GM19025 (cell line): ENCODE measurements at regions not wholly inside any gene's neighbourhood (a gene's known extent, or its start where the extent isn't known, plus 50 kb on each side); places are given as distances from the start of the nearest gene placed in this dataset.
"Not testable (repeated sequence)": the region's sequence is repeated elsewhere in the genome, so short reads cannot be mapped to it uniquely, and the experiment has no call there.

Experiments
- ATAC-seq: cut with Tn5 transposase; IDR thresholded peaks from one replicate; pipeline ENCODE4 v1.9.1; 2021; ENCODE audit warnings: mild to moderate bottlenecking, low read depth, moderate library complexity; ENCODE audit not compliant: unreplicated experiment

- no peak for ATAC-seq
These were observed 265.9 kb upstream of the SPHKAP start for GRCh38 chr2:228447266-228447915.

GRCh38 chr2:228446734-228447133, 265.2 kb upstream of the SPHKAP start:
- no peak for ATAC-seq

DNA sequence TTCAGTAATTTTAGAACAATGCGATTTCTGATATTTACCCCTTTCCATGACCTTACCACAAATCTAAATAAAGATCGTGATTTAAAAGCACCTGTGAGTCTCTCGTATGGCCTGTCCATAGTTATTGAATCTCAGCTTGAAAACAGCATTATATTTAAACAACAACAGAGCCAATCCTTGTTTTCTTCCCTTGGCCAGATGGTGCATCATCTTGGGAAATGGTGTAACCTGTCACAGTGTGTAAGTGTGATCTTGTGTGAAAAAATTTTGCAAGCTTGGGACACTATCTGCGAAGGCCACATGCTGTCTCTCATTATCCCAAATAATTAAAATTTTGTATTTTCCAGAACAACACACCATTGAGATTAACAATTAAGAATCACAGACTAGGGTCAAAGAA, 262.7 kb upstream of the SPHKAP start:
- no peak for ATAC-seq

DNA sequence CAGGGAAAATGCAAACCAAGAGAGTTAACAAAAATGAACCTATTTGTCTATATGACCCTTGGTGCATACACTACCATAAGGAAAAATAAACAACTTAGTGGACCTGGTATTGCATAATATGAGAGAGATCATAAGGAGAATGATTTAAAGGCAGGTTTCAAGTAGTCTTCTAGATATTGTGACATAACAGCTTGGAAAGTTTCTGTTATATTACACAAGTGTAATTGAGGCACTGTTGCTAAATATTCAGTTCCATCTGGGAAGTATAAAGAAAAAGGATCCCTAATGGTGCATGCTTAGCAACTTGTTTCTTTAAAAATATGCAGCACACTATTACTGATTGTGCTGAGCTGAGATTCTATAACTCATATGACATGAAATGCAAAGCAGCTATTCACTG, 252.2 kb upstream of the SPHKAP start:
- no peak for ATAC-seq

DNA sequence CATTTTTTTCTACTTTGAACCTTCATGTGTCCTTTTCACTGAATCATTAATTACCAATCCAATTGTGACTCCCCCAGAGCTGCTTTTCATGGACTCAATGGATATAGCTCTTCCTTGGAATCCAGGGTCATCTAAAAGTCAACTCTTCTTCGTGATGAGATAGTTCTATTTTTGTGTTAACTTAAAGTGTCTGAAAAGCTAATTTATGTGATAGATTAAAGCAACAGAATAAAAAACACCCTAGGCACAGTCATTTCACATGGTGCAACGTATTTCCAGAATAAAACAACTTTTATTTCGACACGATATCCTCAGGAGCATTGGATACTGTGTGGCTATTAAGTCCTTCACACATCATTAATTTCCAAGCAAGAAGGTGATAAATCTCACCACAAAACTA, 250.6 kb upstream of the SPHKAP start:
- no peak for ATAC-seq

DNA sequence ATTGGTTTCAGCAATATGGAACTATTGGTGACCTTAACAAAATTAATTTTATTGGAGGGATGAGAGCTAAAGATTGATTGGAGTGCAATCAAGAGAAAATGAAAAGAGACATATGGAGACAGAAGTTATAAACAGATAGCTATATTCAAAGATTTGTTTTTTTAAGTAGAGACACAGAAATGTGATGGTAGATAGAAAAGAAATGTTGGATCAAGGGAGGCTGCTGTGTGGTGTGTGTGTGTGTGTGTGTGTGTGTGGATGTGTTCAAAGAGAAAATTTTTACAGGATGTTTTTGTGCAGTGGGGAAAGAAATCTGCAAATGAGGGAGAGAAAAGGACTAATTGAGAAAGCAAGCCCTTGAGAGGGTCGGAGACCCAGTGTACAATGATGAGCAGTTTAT, 249.5 kb upstream of the SPHKAP start:
- no peak for ATAC-seq

GRCh38 chr2:228426502-228427216, 245.2 kb upstream of the SPHKAP start:
- no peak for ATAC-seq

GRCh38 chr2:228425411-228426060, 244.0 kb upstream of the SPHKAP start:
- ATAC-seq, result not testable (repeated sequence)

- no peak for ATAC-seq
These were observed 236.5 kb upstream of the SPHKAP start for GRCh38 chr2:228417956-228418355.

- ATAC-seq, result no peak
These were observed 236.0 kb upstream of the SPHKAP start for GRCh38 chr2:228417526-228417925.

DNA sequence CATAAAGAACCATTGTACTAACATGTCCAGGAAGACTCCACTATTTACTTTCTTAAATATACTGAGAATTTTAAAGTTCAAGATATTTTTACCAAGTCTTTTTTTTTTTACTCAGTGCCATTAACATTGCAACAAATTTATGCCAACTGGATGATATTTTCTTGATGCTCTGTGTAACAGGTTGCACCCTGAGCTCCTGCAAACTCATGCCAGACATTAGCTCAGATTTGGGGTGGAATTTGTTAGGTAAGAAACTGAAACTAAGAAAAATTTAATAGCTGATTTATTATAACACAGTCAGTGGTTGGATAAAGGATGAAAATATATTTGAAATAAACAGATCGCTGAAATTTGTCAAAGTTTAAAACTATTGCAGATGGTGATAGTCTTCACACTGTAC, 228.6 kb upstream of the SPHKAP start:
- no peak for ATAC-seq

DNA sequence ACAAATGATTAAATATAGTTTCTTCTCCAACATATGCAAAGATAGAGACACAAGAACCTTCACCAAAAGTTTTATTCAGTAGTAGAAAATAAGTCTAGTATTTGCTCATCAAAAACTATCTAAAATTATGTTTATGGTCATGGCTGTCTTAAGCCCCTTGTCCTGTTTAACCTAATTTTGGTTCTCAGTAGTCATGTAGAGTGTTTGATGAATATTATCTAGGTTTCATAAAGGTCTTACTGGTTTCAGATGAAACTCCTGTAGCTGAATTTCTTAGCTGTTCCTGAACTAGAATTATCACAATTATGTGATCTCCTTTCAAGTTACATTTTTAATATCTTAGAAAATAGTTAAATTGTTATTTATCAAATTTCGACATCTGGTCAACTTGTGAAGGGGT, 228.0 kb upstream of the SPHKAP start:
- ATAC-seq, result no peak

- no peak for ATAC-seq
These were observed 227.2 kb upstream of the SPHKAP start for GRCh38 chr2:228408529-228409227.

GRCh38 chr2:228407821-228408220, 226.3 kb upstream of the SPHKAP start:
- ATAC-seq, result no peak

- ATAC-seq, result no peak
These were observed 219.8 kb upstream of the SPHKAP start for GRCh38 chr2:228401065-228401912.

- no peak for ATAC-seq
These were observed 206.3 kb upstream of the SPHKAP start for GRCh38 chr2:228387776-228388175.

GRCh38 chr2:228378696-228379425, 197.4 kb upstream of the SPHKAP start:
- no peak for ATAC-seq

- no peak for ATAC-seq
These were observed 196.7 kb upstream of the SPHKAP start for GRCh38 chr2:228378233-228378632.

DNA sequence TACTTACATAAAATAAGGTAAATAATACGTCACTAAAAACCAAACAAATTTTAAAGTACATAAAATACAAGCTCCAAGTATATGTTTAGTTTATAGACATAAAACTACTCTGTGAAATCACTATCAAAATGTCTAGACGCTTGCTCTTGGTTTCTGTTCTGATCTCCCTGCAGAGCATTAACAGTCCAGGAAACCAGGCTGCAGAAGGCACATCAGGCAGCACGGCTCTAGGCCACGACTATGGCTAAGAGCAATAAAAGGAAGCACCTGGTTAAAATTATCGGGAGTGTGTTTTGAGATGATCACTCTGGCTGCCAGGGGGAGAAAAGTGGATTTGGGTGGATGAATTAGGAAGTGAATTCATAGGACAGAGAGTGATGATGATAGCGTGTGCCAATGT, 196.0 kb upstream of the SPHKAP start:
- no peak for ATAC-seq

DNA sequence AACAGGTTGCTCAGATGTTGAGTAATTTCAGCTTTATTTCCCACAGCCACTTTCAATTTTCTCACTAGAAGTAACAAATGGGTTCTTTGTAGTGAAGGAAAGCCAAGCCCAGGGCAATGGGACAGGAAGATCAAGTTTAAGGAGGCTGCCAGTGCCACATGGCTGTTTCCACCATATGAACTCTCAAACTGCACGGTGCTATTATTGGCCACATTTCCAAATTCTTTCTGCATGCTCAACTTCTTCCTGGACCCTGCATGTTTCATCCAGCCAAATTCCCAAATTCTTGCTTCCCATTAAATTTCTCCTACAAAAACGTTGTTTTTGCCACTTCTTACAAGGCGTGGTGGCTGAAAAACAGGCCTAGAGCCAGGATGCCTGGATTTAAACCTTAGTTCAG, 193.3 kb upstream of the SPHKAP start:
- ATAC-seq, result no peak
